Bronchial epithelial cell (primary cell): ENCODE measurements at regions not wholly inside any gene's neighbourhood (a gene's known extent, or its start where the extent isn't known, plus 50 kb on each side); places are given as distances from the start of the nearest gene placed in this dataset.

ENCODE experiments used
- DNase-seq: peaks from one replicate; pipeline ENCODE4 v3.0.0-alpha.2; 2010; ENCODE audit warnings: low read depth
- FAIRE-seq: peaks from 2 replicates; lab custom pipeline; 2011; peaks lifted over from hg19 to GRCh38; lab: Jason Lieb, UNC
- H3K27me3 ChIP-seq: 2 replicates; pipeline ENCODE4 v1.5.1; 2011; ENCODE audit warnings: low read length; ENCODE audit not compliant: control insufficient read depth, insufficient read depth
- H3K36me3 ChIP-seq: 2 replicates; pipeline ENCODE4 v1.5.1; 2011; ENCODE audit warnings: low read length; ENCODE audit not compliant: control insufficient read depth, insufficient read depth
- H3K4me3 ChIP-seq: 2 replicates; pipeline ENCODE4 v1.5.1; 2011; ENCODE audit warnings: mild to moderate bottlenecking, low read depth, low read length, control low read depth
- TF ChIP-seq, protein P1 (sequence below): IDR thresholded peaks from 2 replicates; pipeline ENCODE4 v1.5.1; 2011; ENCODE audit warnings: mild to moderate bottlenecking, moderate library complexity, low read length, control low read depth, inconsistent platforms; ENCODE audit not compliant: insufficient read depth, severe bottlenecking

DNA sequence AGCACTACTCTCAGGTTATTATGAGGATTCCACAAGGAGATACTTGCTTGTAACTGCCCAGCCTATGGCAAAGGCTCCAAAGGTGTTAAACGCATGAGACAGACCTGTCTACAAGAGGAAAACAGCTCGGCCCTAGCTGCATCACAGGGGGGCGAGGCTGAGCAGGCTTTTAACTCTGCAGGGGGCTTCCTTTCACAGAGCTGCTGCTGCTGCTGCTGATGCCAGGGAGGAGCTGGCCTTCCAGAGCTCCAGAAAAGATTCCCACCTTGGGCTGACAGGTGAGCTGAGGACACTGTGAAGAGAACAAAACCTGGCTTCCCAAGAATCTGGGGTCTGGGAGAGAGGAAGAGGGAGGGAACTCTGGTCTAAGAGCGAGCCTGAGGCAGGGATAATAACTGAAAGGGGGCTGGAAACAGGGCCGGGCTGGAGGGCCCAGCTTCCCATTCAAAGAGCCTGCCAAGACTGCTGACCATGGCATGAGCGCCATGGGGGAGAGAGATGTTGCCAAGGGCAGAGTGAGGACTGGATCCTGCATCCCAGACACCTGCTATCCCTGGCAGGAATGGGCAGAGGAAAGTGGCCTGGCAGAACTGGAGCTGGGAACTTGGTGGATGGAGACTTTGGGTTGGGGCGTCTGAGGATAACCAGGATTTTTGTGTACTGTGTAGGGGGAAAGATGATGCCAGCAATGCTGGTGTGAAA lies 211.1 kb upstream of the LRFN2 start:
- peaks cover 3% of the 10 kb centered on the region for H3K27me3 ChIP-seq
- no peak for FAIRE-seq
- H3K4me3 ChIP-seq: no peak overlapping the region
- TF ChIP-seq, protein P1, sequence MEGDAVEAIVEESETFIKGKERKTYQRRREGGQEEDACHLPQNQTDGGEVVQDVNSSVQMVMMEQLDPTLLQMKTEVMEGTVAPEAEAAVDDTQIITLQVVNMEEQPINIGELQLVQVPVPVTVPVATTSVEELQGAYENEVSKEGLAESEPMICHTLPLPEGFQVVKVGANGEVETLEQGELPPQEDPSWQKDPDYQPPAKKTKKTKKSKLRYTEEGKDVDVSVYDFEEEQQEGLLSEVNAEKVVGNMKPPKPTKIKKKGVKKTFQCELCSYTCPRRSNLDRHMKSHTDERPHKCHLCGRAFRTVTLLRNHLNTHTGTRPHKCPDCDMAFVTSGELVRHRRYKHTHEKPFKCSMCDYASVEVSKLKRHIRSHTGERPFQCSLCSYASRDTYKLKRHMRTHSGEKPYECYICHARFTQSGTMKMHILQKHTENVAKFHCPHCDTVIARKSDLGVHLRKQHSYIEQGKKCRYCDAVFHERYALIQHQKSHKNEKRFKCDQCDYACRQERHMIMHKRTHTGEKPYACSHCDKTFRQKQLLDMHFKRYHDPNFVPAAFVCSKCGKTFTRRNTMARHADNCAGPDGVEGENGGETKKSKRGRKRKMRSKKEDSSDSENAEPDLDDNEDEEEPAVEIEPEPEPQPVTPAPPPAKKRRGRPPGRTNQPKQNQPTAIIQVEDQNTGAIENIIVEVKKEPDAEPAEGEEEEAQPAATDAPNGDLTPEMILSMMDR: no peak
- H3K36me3 ChIP-seq: no peaks in the 10 kb centered on the region
- no peak for DNase-seq

DNA sequence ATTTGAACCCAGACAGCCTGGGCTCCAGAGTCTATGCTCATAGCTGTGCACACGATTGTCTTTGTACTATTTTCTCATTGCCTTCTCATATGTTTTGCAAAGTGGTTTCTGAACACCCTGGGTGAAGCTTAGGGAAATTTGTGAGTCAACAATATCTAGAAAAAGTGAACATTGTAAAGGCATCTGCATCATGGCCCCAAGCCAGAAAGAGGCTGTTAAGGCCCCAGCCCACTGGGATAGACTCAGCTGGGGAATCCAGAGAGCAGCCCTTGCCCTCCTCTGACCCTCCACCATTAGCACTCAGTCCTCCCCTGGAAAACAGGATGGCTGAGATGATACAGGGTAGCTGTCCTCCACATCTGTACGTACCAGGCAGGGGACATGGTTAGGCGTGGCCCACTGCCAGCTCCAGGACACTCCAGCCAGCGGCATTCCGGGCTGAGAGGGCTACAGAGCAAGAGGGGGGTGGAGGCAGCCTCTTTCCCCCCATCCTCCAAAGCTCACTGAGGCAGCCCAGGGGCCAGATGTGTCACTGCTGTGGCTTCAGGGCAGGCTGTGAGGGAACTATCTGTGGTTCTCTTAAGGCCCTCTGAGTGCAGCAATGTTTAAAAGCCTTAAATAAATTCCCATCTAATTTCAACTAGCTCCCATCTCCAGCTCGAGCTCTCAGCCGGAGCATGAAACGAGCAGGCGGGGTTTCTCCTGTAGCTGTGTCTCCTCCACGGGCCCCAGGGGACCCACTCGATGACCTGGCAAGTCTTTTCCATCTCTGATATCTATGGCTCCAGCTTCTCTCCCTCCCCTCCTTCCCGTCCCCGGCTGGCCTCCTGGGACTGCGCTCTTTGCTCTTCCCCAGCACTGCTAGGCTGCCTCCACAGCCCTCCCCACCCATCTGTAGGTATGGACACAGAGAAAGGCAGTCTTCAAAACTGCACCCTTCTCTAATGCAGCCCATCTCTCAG lies 209.4 kb upstream of the LRFN2 start:
- DNase-seq: no peak
- Histone ChIP-seq H3K4me3 (no peak overlapping the region), H3K36me3 (no peaks in the 10 kb centered on the region), H3K27me3 (peaks cover 3% of the 10 kb centered on the region)
- TF ChIP-seq, protein P1: no peak
- no peak for FAIRE-seq

DNA sequence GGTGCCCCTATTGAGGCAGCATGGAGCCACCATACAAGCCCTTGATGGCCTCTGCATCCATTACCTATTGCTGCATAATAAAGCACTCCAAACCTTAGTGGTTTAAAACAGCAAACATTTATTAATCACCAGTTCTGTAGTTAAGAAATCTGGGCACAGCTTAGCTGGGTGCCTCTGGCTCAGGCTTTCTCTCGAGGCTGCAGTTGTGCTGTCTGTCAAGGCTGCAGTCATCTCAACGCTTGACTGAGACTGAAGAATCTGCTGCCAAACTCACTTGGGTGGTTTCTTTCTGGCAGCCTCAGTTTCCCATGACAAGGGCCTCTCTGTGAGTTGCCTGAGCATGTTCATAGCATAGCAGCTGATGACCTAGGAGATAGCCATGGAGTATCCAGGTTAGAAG lies 207.4 kb upstream of the LRFN2 start:
- FAIRE-seq (no peak), DNase-seq (no peak)
- Histone ChIP-seq H3K36me3 (no peaks in the 10 kb centered on the region), H3K4me3 (no peak overlapping the region), H3K27me3 (peaks cover 3% of the 10 kb centered on the region)
- TF ChIP-seq, protein P1: no peak

DNA sequence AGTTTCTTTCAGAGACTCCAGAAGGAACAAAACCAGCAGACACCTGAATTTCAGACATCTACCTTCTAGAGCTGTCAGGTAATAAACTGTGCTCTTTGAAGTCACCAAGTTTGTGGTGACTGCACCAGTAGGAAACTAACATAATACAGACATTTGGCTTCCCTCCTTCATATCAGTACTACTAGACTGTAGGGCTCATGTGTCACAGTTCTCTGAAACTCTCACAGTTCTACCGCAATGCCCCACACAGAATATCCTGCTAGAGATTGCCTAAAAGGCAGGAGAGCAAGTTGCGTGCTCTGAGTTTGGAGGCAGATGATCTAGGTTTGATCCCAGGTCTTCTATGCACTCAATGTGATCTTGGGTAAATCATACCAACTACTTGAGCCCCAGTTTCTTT lies 205.0 kb upstream of the LRFN2 start:
- DNase-seq (no peak), FAIRE-seq (no peak)
- H3K27me3 ChIP-seq: peaks cover 3% of the 10 kb centered on the region
- H3K36me3 ChIP-seq: no peaks in the 10 kb centered on the region
- no peak overlapping the region for H3K4me3 ChIP-seq
- TF ChIP-seq, protein P1: no peak

DNA sequence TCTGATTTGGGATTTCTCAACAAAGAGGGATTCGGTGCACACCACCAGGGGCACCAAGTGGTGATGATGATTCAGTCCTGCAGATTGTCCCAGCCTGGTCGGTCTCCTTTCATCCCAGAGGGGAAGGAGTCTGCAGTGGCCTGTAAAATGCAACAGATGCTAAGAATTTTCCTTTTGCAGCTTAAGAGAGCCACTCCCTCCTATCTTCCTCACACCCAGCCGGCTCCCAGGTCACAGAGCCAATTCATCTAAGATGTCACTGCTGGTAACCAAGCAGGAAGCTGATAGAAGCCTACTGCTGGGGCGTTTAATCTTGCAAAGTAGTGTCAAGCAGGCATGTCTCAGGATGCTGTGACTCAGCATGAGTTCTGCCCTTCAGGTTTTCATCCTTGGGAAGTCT lies 203.8 kb upstream of the LRFN2 start:
- TF ChIP-seq, protein P1: no peak
- Histone ChIP-seq H3K36me3 (no peaks in the 10 kb centered on the region), H3K27me3 (peaks cover 3% of the 10 kb centered on the region), H3K4me3 (no peak overlapping the region)
- peak; percentile 72 for DNase-seq
- FAIRE-seq: no peak
